ENCODE measurements at regions not wholly inside any gene's neighbourhood (a gene's known extent, or its start where the extent isn't known, plus 50 kb on each side); places are given as distances from the start of the nearest gene placed in this dataset.

- no peak for DNase-seq
Observed at GRCh38 chr2:118738524-118739308, 108.7 kb downstream of the EN1 start.

GRCh38 chr2:118738106-118738505 lies 109.3 kb downstream of the EN1 start:
- DNase-seq: no peak

GRCh38 chr2:118737684-118738083 lies 109.8 kb downstream of the EN1 start:
- no peak for DNase-seq

GRCh38 chr2:118732432-118732831 lies 115.0 kb downstream of the EN1 start:
- no peak for DNase-seq

- no peak for DNase-seq
Observed at GRCh38 chr2:118731413-118731812, 116.0 kb downstream of the EN1 start.

GRCh38 chr2:118730405-118730804 lies 117.0 kb downstream of the EN1 start:
- DNase-seq: no peak

- no peak for DNase-seq
Observed at GRCh38 chr2:118729760-118730159, 117.7 kb downstream of the EN1 start.

- DNase-seq: no peak
Observed at GRCh38 chr2:118728984-118729383, 118.5 kb downstream of the EN1 start.

GRCh38 chr2:118726821-118727220 lies 120.6 kb downstream of the EN1 start:
- DNase-seq: no peak

- no peak for DNase-seq
Observed at GRCh38 chr2:118723394-118723793, 124.1 kb downstream of the EN1 start.

GRCh38 chr2:118722976-118723375 lies 124.5 kb downstream of the EN1 start:
- no peak for DNase-seq

- no peak for DNase-seq
Observed at GRCh38 chr2:118721817-118722551, 125.5 kb downstream of the EN1 start.

- no peak for DNase-seq
Observed at GRCh38 chr2:118720866-118721265, 126.6 kb downstream of the EN1 start.

GRCh38 chr2:118718921-118719320 lies 128.5 kb downstream of the EN1 start:
- no peak for DNase-seq

- no peak for DNase-seq
Observed at GRCh38 chr2:118716102-118716501, 131.3 kb downstream of the EN1 start.

- DNase-seq: no peak
Observed at GRCh38 chr2:118714118-118714517, 133.3 kb downstream of the EN1 start.

GRCh38 chr2:118711603-118712002 lies 135.8 kb downstream of the EN1 start:
- DNase-seq: no peak

- no peak for DNase-seq
Observed at GRCh38 chr2:118710481-118710880, 137.0 kb downstream of the EN1 start.

GRCh38 chr2:118709786-118710185 lies 137.7 kb downstream of the EN1 start:
- no peak for DNase-seq

- DNase-seq: no peak
Observed at GRCh38 chr2:118706844-118707243, 140.6 kb downstream of the EN1 start.

GRCh38 chr2:118706371-118706770 lies 141.1 kb downstream of the EN1 start:
- no peak for DNase-seq

- DNase-seq: no peak
Observed at GRCh38 chr2:118705032-118705431, 142.4 kb downstream of the EN1 start.

GRCh38 chr2:118699447-118700175 lies 147.8 kb downstream of the EN1 start:
- DNase-seq: no peak

GRCh38 chr2:118698564-118698963 lies 148.9 kb downstream of the EN1 start:
- DNase-seq: no peak

All from NCI-H446 (cell line).